ENCODE measurements at regions not wholly inside any gene's neighbourhood (a gene's known extent, or its start where the extent isn't known, plus 50 kb on each side); places are given as distances from the start of the nearest gene placed in this dataset.
"Not testable (repeated sequence)": the region's sequence is repeated elsewhere in the genome, so short reads cannot be mapped to it uniquely, and the experiment has no call there.

GRCh38 chr5:106269252-106269843 is 1401.4 kb downstream of the EFNA5 start:
- intact Hi-C loops (cut with DNase I), result no loop called here
- Histone ChIP-seq H3K27me3 (no peaks in the 10 kb centered on the region), H3K4me1 (no peaks in the 10 kb centered on the region), H3K4me3 (no peak overlapping the region), H3K9me3 (peaks cover 0 to 2% (median 0%) of the 10 kb centered on the region in 4 donors), H3K27ac (no peak overlapping the region), H3K36me3 (no peaks in the 10 kb centered on the region)
- TF ChIP-seq CTCF (IDR thresholded peaks at IDR 0.05), result peak in 1 of 4 experiments; percentile 11
- TF ChIP-seq EP300 (IDR thresholded peaks at IDR 0.05), result no peak
- 49 to 56% methylated on average over 2 of the region's 2 CpGs for WGBS, 2 donors
- DNase-seq, result no peak

- TF ChIP-seq CTCF (IDR thresholded peaks at IDR 0.05), result no peak
- no peak for TF ChIP-seq POLR2AphosphoS5 (IDR thresholded peaks at IDR 0.05)
- TF ChIP-seq EP300 (IDR thresholded peaks at IDR 0.05), result no peak
- no peak for TF ChIP-seq POLR2A (IDR thresholded peaks at IDR 0.05)
- Histone ChIP-seq H3K4me3 (no peak overlapping the region), H3K36me3 (no peaks in the 10 kb centered on the region), H3K27me3 (no peaks in the 10 kb centered on the region), H3K9me3 (no peaks in the 10 kb centered on the region), H3K27ac (no peak overlapping the region), H3K4me1 (no peaks in the 10 kb centered on the region)
- DNase-seq, result no peak
- intact Hi-C loops (cut with DNase I), result no loop called here
- WGBS, 2 donors, result 68 to 81% methylated on average over 3 of the region's 3 CpGs
Observed at GRCh38 chr5:106267256-106267655, 1403.5 kb downstream of the EFNA5 start.

GRCh38 chr5:106262395-106262794 is 1408.3 kb downstream of the EFNA5 start:
- no peak for DNase-seq
- Histone ChIP-seq H3K27ac (no peak overlapping the region), H3K36me3 (no peaks in the 10 kb centered on the region), H3K4me1 (no peaks in the 10 kb centered on the region), H3K9me3 (no peaks in the 10 kb centered on the region), H3K27me3 (no peaks in the 10 kb centered on the region), H3K4me3 (no peak overlapping the region)
- intact Hi-C loops (cut with DNase I), result no loop called here
- TF ChIP-seq POLR2A (IDR thresholded peaks at IDR 0.05), result no peak
- TF ChIP-seq POLR2AphosphoS5 (IDR thresholded peaks at IDR 0.05), result no peak
- no peak for TF ChIP-seq CTCF (IDR thresholded peaks at IDR 0.05)
- no peak for TF ChIP-seq EP300 (IDR thresholded peaks at IDR 0.05)

- WGBS, 2 donors, result 68 to 69% methylated on average over 11 of the region's 11 CpGs
- H3K36me3 ChIP-seq; H3K4me3 ChIP-seq; intact Hi-C loops (cut with DNase I); H3K27ac ChIP-seq; H3K9me3 ChIP-seq; H3K4me1 ChIP-seq; H3K27me3 ChIP-seq; DNase-seq: not testable (repeated sequence)
Observed at GRCh38 chr5:106259431-106260090, 1411.2 kb downstream of the EFNA5 start.

- H3K4me3 ChIP-seq, result no peak overlapping the region
- no peak for DNase-seq
- H3K9me3 ChIP-seq, result no peaks in the 10 kb centered on the region
- WGBS, 2 donors, result 76 to 84% methylated on average over 3 of the region's 3 CpGs
- no peak for TF ChIP-seq CTCF (IDR thresholded peaks at IDR 0.05)
- no peak for TF ChIP-seq POLR2A (IDR thresholded peaks at IDR 0.05)
- TF ChIP-seq POLR2AphosphoS5 (IDR thresholded peaks at IDR 0.05), result no peak
- no peak for TF ChIP-seq EP300 (IDR thresholded peaks at IDR 0.05)
- no peaks in the 10 kb centered on the region for H3K27me3 ChIP-seq
- H3K27ac ChIP-seq, result no peak overlapping the region
- intact Hi-C loops (cut with DNase I), result no loop called here
- H3K36me3 ChIP-seq, result no peaks in the 10 kb centered on the region
- H3K4me1 ChIP-seq, result no peaks in the 10 kb centered on the region
Observed at GRCh38 chr5:106258591-106259125, 1412.1 kb downstream of the EFNA5 start.

Data from sigmoid colon (tissue), 6 donors.